HK-2 (cell line): ENCODE measurements at regions not wholly inside any gene's neighbourhood (a gene's known extent, or its start where the extent isn't known, plus 50 kb on each side); places are given as distances from the start of the nearest gene placed in this dataset.
A peak's percentile ranks its signal among the peaks of the same experiment; 100 is the strongest.

Experiments used
- DNase-seq: peaks from one replicate; pipeline ENCODE4 v3.0.0-alpha.2; 2018; ENCODE audit not compliant: unreplicated experiment

- DNase-seq: no peak
These were observed 105.1 kb upstream of the ZNF507 start for GRCh38 chr19:32240316-32240715.

GRCh38 chr19:32241306-32241705 is 104.1 kb upstream of the ZNF507 start:
- DNase-seq: no peak

- no peak for DNase-seq
These were observed 103.3 kb upstream of the ZNF507 start for GRCh38 chr19:32241932-32242710.

- no peak for DNase-seq
These were observed 99.4 kb upstream of the ZNF507 start for GRCh38 chr19:32246006-32246405.

- no peak for DNase-seq
These were observed 93.6 kb upstream of the ZNF507 start for GRCh38 chr19:32251634-32252332.

- no peak for DNase-seq
These were observed 93.1 kb upstream of the ZNF507 start for GRCh38 chr19:32252333-32252669.

GRCh38 chr19:32253683-32254508 is 91.5 kb upstream of the ZNF507 start:
- DNase-seq: no peak

- DNase-seq: no peak
These were observed 90.9 kb upstream of the ZNF507 start for GRCh38 chr19:32254509-32254890.

- DNase-seq: no peak
These were observed 89.7 kb upstream of the ZNF507 start for GRCh38 chr19:32255536-32256295.

GRCh38 chr19:32256341-32256975 is 89.0 kb upstream of the ZNF507 start:
- no peak for DNase-seq

GRCh38 chr19:32257326-32258073 is 87.9 kb upstream of the ZNF507 start:
- no peak for DNase-seq

- no peak for DNase-seq
These were observed 87.2 kb upstream of the ZNF507 start for GRCh38 chr19:32258167-32258566.

- no peak for DNase-seq
These were observed 80.8 kb upstream of the ZNF507 start for GRCh38 chr19:32264568-32264967.

- peak; percentile 3 for DNase-seq
These were observed 79.4 kb upstream of the ZNF507 start for GRCh38 chr19:32265995-32266394.

- no peak for DNase-seq
These were observed 79.0 kb upstream of the ZNF507 start for GRCh38 chr19:32266460-32266859.

- no peak for DNase-seq
These were observed 77.0 kb upstream of the ZNF507 start for GRCh38 chr19:32268381-32268780.

- no peak for DNase-seq
These were observed 75.6 kb upstream of the ZNF507 start for GRCh38 chr19:32269831-32270230.

GRCh38 chr19:32273483-32273882 is 71.9 kb upstream of the ZNF507 start:
- no peak for DNase-seq

- no peak for DNase-seq
These were observed 58.3 kb upstream of the ZNF507 start for GRCh38 chr19:32287086-32287485.

GRCh38 chr19:32287811-32288227 is 57.6 kb upstream of the ZNF507 start:
- peak; percentile 14 for DNase-seq
